PFSK-1 (cell line): ENCODE measurements at regions not wholly inside any gene's neighbourhood (a gene's known extent, or its start where the extent isn't known, plus 50 kb on each side); places are given as distances from the start of the nearest gene placed in this dataset.

Experiments
- FOXP2 ChIP-seq: optimal IDR thresholded peaks from 2 replicates; pipeline ENCODE3; 2011; ENCODE audit warnings: borderline replicate concordance, control low read depth, inconsistent platforms; ENCODE audit not compliant: insufficient read depth; ENCODE audit errors: extremely low read length, extremely low read depth
- POLR2AphosphoS5 ChIP-seq: IDR thresholded peaks from 2 replicates; pipeline ENCODE4 v1.6.1; 2012; ENCODE audit warnings: low read depth, mild to moderate bottlenecking, control low read depth, low read length, moderate library complexity
- REST ChIP-seq, 2 experiments: IDR thresholded peaks; 2 replicates each; pipeline versions ENCODE4 v1.6.1 to v1.8.0; 2011 to 2012; ENCODE audit warnings: low read depth in 2 of 2, low read length in 2 of 2, control low read depth in 1 of 2, inconsistent platforms in 1 of 2, mild to moderate bottlenecking in 1 of 2, moderate library complexity in 1 of 2; ENCODE audit not compliant: insufficient read depth in 1 of 2
- SIN3A ChIP-seq: IDR thresholded peaks from 2 replicates; pipeline ENCODE4 v1.6.1; 2012; ENCODE audit warnings: mild to moderate bottlenecking, low read length, moderate library complexity, borderline replicate concordance; ENCODE audit not compliant: insufficient read depth
- TAF1 ChIP-seq: IDR thresholded peaks from 2 replicates; pipeline ENCODE4 v1.6.1; 2012; ENCODE audit warnings: low read length, control low read depth, borderline replicate concordance; ENCODE audit not compliant: insufficient read depth

GRCh38 chr13:53398051-53398450 is 369.4 kb downstream of the OLFM4 start:
- TF ChIP-seq REST (IDR thresholded peaks at IDR 0.05; ENCODE audit: insufficient read depth in 1 of 2, low read depth in 2 of 2, low read length in 2 of 2) (no peak), SIN3A (no peak), FOXP2 (no peak), TAF1 (no peak), POLR2AphosphoS5 (no peak)

GRCh38 chr13:53405616-53406015 is 377.0 kb downstream of the OLFM4 start:
- no peak for TF ChIP-seq SIN3A
- no peak for TF ChIP-seq REST (IDR thresholded peaks at IDR 0.05; ENCODE audit: insufficient read depth in 1 of 2, low read depth in 2 of 2, low read length in 2 of 2)
- no peak for TF ChIP-seq POLR2AphosphoS5
- TF ChIP-seq FOXP2: no peak
- no peak for TF ChIP-seq TAF1

- TF ChIP-seq POLR2AphosphoS5 (no peak), REST (IDR thresholded peaks at IDR 0.05; ENCODE audit: insufficient read depth in 1 of 2, low read depth in 2 of 2, low read length in 2 of 2) (no peak), FOXP2 (no peak), SIN3A (no peak), TAF1 (no peak)
Observed at GRCh38 chr13:53408306-53408705, 379.7 kb downstream of the OLFM4 start.

- TF ChIP-seq POLR2AphosphoS5 (no peak), TAF1 (no peak), SIN3A (no peak), FOXP2 (no peak), REST (IDR thresholded peaks at IDR 0.05; ENCODE audit: insufficient read depth in 1 of 2, low read depth in 2 of 2, low read length in 2 of 2) (no peak)
Observed at GRCh38 chr13:53408847-53409568, 380.4 kb downstream of the OLFM4 start.
